Activated naive CD8-positive, alpha-beta T cell (primary cell): ENCODE measurements at regions not wholly inside any gene's neighbourhood (a gene's known extent, or its start where the extent isn't known, plus 50 kb on each side); places are given as distances from the start of the nearest gene placed in this dataset.

Experiments
- H3K27ac Mint-ChIP-seq: one replicate; pipeline ENCODE4 v1.8.0; 2021; ENCODE audit warnings: mixed read lengths
- H3K27me3 Mint-ChIP-seq: one replicate; pipeline ENCODE4 v1.8.0; 2021; ENCODE audit warnings: mixed read lengths
- H3K36me3 Mint-ChIP-seq: one replicate; pipeline ENCODE4 v1.8.0; 2021; ENCODE audit warnings: mixed read lengths
- H3K4me1 Mint-ChIP-seq: one replicate; pipeline ENCODE4 v1.8.0; 2021; ENCODE audit warnings: low read depth, mixed read lengths
- H3K4me3 Mint-ChIP-seq: one replicate; pipeline ENCODE4 v1.8.0; 2021; ENCODE audit warnings: mild to moderate bottlenecking, mixed read lengths
- H3K9me3 Mint-ChIP-seq: one replicate; pipeline ENCODE4 v1.8.0; 2021; ENCODE audit warnings: low read depth, mixed read lengths

DNA sequence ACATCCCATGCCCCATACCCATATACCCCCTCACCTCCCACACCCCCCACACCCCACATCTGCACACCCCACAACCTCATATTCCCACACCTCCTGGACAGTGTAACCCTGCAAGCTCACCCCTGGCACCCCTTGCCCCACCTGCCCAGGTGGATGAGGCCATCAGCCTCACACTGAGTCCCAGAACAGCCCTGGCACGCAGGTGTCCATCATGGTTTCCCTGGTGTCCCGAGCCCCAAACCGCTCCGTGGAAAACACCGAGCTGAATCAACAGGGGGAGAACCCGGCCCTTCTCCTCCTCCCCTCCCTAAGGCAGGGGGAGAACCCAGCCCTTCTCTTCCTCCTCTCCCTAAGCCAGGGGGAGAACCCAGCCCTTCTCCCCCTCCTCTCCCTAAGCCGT, 415.6 kb upstream of the SALL3 start:
- Mint-ChIP-seq H3K4me1 (no peaks in the 10 kb centered on the region), H3K36me3 (no peaks in the 10 kb centered on the region)

DNA sequence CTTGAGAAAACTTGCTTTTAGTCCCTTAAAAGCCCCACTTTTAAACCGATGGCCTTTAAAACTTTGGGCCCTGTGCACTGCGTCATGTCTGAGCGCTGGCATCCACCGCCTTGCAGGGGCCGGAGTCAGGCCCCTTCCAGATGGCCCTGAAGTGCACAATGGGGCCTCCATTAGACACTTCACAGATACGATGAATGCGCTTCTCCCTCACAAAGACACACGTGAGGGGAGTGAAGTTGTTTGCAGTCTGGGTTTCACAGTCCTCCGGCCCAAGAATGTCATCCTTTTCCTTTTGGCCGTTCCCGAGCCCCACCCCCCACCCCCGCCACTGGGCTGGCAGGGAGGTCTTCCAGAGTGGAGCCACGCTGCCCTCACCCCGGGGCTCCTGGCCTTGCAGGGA, 415.1 kb upstream of the SALL3 start:
- H3K27me3 Mint-ChIP-seq: peaks cover 4% of the 10 kb centered on the region
- H3K36me3 Mint-ChIP-seq: no peaks in the 10 kb centered on the region
- no peak overlapping the region for H3K27ac Mint-ChIP-seq
- H3K4me3 Mint-ChIP-seq: no peak overlapping the region
- no peaks in the 10 kb centered on the region for H3K4me1 Mint-ChIP-seq
- peaks cover 14% of the 10 kb centered on the region for H3K9me3 Mint-ChIP-seq

More for the DNA sequence above, 415.6 kb upstream of the SALL3 start:
- H3K9me3 Mint-ChIP-seq: peaks cover 11% of the 10 kb centered on the region
- no peak overlapping the region for H3K27ac Mint-ChIP-seq
- no peak overlapping the region for H3K4me3 Mint-ChIP-seq
- H3K27me3 Mint-ChIP-seq: peaks cover 4% of the 10 kb centered on the region

DNA sequence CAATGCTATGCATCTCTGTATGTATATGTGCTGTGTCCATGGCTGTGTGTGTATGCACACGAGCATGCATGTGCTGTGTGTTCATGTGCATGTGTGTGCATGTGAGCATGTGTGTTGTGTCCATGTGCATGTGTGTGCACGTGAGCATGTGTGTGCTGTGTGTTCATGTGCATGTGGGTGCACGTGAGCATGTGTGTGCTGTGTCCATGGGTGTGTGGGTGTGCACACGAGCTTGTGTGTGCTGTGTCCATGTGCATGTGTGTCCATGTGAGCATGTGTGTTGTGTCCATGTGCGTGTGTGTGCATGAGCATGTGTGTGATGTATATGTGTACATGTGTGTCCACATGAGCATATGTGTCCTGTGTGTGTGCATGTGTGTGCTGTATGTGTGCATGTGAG, 414.4 kb upstream of the SALL3 start:
- Mint-ChIP-seq H3K27me3 (peaks cover 4% of the 10 kb centered on the region), H3K9me3 (peaks cover 21% of the 10 kb centered on the region), H3K36me3 (no peaks in the 10 kb centered on the region), H3K27ac (no peak overlapping the region), H3K4me3 (no peak overlapping the region), H3K4me1 (no peaks in the 10 kb centered on the region)

DNA sequence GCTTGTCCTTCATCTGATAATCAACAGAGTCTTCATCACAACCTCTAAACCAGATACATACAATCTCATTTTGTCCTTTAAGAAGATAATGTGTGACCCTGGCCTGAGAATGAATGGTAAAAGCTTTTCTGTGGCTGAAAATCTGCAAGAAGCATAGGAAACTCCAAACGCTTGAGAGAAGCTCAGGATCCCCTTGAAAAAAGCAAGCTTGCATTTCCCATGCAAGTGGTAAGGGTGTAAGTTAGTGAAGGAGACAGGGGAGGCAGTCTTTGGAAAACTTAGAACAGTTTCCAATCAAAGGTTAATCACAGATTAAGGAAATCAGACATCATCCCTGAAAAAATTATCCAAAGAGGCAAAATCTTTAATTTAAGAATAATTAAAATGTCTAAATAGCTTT, 413.6 kb upstream of the SALL3 start:
- H3K4me1 Mint-ChIP-seq: no peaks in the 10 kb centered on the region
- H3K4me3 Mint-ChIP-seq: no peak overlapping the region
- no peak overlapping the region for H3K27ac Mint-ChIP-seq
- peaks cover 23% of the 10 kb centered on the region for H3K9me3 Mint-ChIP-seq
- H3K27me3 Mint-ChIP-seq: peaks cover 2% of the 10 kb centered on the region
- H3K36me3 Mint-ChIP-seq: no peaks in the 10 kb centered on the region

DNA sequence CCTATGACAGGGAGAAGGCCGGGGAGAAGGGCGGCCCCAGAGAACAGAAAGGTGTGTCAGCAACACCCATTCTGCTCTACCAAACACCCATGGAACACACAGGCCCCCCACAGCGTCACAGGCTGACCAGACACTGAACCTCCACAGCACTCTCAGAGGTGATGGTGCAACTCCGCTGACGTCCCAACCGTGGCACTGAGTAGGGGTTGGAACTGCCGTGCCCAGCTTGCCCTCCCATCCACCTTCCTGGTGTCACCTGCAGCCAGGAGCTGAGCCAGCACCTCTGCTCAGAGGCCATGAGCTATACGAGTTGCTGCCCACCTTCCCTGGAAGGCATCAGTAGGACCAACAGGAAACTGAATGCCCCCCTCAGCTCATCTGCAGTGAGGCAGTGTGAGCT, 412.9 kb upstream of the SALL3 start:
- Mint-ChIP-seq H3K4me3 (no peak overlapping the region), H3K9me3 (peaks cover 23% of the 10 kb centered on the region), H3K27ac (no peak overlapping the region), H3K36me3 (no peaks in the 10 kb centered on the region), H3K27me3 (peaks cover 2% of the 10 kb centered on the region), H3K4me1 (no peaks in the 10 kb centered on the region)

DNA sequence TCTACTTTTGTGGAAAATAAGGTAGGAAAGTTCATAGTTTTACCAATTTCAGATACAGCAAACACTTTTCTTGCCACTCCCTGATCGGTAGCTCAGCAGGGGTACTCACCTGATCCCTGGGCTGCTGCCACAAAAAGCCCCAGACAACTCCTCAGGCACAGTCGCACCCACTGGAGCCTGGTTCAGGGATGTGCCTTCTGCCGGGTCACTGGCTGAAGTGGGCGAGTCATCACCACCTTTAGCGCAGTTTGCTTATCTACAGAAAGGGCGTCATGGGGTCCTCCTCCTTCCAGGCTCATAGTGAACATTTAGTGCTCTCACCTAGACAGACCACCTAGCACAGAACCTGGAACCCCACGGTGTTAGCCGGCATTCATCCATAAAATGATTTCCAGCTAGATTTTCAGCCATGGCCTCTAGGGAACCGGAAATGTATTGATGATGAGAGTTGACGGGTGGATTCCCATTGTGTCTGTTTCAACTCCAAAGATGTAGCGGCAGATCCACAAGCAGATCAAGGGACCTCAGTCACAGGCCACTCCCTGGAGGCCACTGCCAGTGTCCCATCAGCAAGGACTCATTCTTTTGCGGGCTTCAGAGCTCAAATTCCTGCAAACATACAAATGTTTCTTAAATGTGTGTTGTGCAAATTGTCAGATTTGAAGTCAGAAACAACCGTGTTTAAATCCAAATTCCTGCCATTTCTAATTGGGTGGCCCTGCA, 408.4 kb upstream of the SALL3 start:
- H3K27ac Mint-ChIP-seq: no peak overlapping the region
- no peak overlapping the region for H3K4me3 Mint-ChIP-seq
- no peaks in the 10 kb centered on the region for H3K27me3 Mint-ChIP-seq
- H3K36me3 Mint-ChIP-seq: peaks cover 2% of the 10 kb centered on the region
- H3K4me1 Mint-ChIP-seq: no peaks in the 10 kb centered on the region
- peaks cover 40% of the 10 kb centered on the region for H3K9me3 Mint-ChIP-seq

DNA sequence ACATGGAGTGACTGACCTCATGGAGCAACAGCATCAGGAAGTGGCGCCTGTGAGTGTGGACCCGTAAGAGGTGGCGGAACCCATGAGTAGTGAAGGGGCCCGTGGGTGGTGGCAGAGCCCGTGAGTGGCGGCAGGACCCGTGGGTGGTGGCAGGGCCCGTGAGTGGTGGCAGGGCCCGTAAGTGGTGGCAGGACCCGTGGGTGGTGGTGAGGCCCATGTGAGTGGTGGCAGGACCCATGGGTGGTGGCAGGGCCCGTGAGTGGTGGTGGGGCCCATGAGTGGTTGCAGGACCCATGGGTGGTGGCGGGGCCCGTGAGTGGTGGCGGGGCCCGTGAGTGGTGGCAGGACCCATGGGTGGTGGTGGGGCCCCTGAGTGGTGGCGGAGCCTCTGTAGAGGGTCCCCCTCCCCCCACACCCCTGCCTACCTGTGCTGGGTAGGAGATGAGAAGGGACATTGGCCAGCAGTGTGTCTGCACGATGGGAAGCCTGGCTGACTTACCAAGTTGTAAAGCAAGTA, 407.7 kb upstream of the SALL3 start:
- no peaks in the 10 kb centered on the region for H3K4me1 Mint-ChIP-seq
- peaks cover 2% of the 10 kb centered on the region for H3K36me3 Mint-ChIP-seq
- no peak overlapping the region for H3K4me3 Mint-ChIP-seq
- H3K27me3 Mint-ChIP-seq: no peaks in the 10 kb centered on the region
- H3K9me3 Mint-ChIP-seq: peaks cover 40% of the 10 kb centered on the region
- H3K27ac Mint-ChIP-seq: no peak overlapping the region

DNA sequence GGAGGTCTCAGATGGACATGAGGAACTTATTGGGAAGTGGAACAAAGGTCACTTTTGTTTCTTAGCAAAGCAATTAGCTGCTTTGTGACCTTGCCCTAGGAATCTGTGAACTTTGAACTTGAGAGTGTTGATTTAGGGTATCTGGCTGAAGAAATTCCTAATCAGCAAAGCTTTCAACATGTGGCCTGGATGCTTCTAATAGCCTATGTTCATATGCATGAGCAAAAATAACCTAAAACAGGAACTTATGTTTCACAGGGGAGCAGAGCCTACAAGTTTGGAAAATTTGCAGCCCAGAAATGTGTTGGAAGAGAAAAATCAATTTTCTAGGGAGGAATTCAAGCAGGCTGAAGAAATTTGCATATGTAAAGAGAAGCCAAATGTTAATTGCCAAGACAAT, 405.8 kb upstream of the SALL3 start:
- no peaks in the 10 kb centered on the region for H3K27me3 Mint-ChIP-seq
- H3K36me3 Mint-ChIP-seq: peaks cover 2% of the 10 kb centered on the region
- H3K27ac Mint-ChIP-seq: no peak overlapping the region
- no peaks in the 10 kb centered on the region for H3K4me1 Mint-ChIP-seq
- H3K9me3 Mint-ChIP-seq: peaks cover 35% of the 10 kb centered on the region
- H3K4me3 Mint-ChIP-seq: no peak overlapping the region

DNA sequence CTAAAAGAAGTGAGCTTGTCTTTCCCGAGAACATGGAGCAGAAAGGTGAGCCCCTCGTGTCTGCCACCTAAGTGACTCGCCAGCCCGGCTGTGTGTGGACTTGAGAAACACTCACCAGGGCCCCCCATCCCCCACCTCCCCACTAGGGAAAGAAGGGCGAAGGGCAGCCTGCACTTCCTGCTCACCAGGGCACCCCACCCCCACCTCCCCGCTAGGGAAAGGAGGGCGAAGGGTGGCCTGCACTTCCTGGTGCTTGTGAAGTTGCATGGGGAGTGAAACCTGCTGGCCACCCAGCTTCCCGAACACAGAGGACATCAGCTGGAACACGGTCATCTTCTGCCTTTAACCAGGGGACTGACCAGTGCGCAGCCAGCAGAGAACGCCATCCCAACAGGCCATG, 402.7 kb upstream of the SALL3 start:
- peaks cover 2% of the 10 kb centered on the region for H3K36me3 Mint-ChIP-seq
- H3K4me1 Mint-ChIP-seq: no peaks in the 10 kb centered on the region
- H3K27me3 Mint-ChIP-seq: no peaks in the 10 kb centered on the region
- H3K4me3 Mint-ChIP-seq: no peak overlapping the region
- H3K27ac Mint-ChIP-seq: no peak overlapping the region
- H3K9me3 Mint-ChIP-seq: peaks cover 21% of the 10 kb centered on the region

DNA sequence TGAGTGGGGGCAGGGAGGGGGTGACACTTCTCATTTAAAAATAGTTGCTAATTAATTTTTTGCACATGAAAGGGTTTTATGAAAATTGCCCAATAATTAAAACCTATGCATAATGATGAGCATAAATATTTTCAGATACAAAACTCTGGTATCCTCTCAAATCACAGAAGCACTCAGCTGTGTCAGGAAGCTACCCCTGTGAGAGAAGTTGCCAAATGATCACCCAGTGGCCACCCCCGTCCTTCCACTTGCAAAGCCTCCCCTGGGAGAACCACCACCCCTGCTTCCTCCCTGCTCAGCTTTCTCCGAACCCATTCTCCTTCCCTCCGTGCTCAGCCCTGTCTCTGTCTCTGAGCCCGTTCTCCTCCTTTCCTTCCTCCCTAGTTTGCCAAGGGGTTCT, 400.2 kb upstream of the SALL3 start:
- H3K9me3 Mint-ChIP-seq: peaks cover 9% of the 10 kb centered on the region
- H3K27me3 Mint-ChIP-seq: no peaks in the 10 kb centered on the region
- H3K36me3 Mint-ChIP-seq: peaks cover 2% of the 10 kb centered on the region
- H3K4me3 Mint-ChIP-seq: no peak overlapping the region
- no peak overlapping the region for H3K27ac Mint-ChIP-seq
- no peaks in the 10 kb centered on the region for H3K4me1 Mint-ChIP-seq

DNA sequence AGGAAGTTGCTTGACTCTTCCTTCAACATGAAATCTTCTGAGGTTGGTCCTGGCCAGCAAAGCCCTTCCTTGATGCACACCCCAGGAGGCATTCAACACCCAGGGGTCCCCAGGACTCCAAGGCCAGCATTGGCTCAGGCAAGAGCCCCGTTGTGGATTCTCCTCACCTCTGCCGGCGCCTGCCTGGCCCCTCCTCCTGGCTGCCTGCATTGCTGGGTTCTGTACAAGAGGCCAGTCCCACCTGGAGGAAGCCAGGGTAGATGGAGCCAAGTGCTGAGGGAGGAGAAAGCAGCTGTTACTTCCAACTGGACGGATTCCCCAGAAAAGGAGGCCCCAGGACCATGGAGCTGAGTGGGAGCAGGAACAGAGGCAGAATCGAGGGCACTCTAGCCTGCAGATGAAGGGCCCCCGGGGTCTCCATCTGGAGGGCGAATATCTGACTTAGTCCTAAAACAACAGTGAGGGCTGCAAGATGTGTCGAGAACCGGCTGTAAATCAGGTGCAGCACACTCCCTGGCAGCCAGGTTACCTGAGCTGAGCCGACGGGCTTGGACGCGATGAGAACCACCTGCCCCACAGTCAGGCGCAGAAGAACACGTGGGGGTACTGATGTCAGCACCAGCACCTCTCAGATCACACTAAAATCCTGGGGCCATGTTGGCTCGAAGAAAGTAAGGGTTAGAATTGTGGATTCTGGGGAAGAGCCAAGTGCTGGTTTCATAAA, 399.6 kb upstream of the SALL3 start:
- Mint-ChIP-seq H3K9me3 (peaks cover 5% of the 10 kb centered on the region), H3K36me3 (no peaks in the 10 kb centered on the region), H3K4me3 (no peak overlapping the region), H3K27me3 (no peaks in the 10 kb centered on the region), H3K27ac (no peak overlapping the region), H3K4me1 (no peaks in the 10 kb centered on the region)

DNA sequence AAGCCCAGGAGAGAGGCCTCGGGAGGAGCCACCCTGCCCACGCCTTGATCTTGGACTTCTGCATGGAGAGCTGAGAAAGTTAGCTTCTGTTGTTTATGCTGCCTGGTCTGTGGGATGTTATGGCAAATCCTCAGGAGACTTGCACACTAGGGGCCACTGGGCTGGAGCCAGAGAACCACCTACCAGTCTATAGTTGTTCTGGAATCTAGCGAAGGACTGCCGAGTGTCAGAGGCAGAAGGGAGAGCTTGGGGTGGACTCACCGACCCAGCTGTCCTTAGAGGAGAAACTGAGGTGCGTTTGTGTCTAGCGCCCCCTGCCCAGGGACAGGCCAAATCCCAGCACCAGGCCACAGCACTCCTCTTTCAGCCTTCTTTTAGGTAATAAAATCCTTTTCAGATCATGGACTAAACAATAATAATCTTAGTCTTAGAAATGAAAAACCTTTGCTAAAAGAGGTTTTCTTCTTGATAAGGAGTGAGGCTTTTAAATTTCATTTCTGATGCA, 398.7 kb upstream of the SALL3 start:
- H3K36me3 Mint-ChIP-seq: no peaks in the 10 kb centered on the region
- H3K27ac Mint-ChIP-seq: no peak overlapping the region
- H3K9me3 Mint-ChIP-seq: peaks cover 5% of the 10 kb centered on the region
- H3K4me1 Mint-ChIP-seq: no peaks in the 10 kb centered on the region
- no peak overlapping the region for H3K4me3 Mint-ChIP-seq
- no peaks in the 10 kb centered on the region for H3K27me3 Mint-ChIP-seq

DNA sequence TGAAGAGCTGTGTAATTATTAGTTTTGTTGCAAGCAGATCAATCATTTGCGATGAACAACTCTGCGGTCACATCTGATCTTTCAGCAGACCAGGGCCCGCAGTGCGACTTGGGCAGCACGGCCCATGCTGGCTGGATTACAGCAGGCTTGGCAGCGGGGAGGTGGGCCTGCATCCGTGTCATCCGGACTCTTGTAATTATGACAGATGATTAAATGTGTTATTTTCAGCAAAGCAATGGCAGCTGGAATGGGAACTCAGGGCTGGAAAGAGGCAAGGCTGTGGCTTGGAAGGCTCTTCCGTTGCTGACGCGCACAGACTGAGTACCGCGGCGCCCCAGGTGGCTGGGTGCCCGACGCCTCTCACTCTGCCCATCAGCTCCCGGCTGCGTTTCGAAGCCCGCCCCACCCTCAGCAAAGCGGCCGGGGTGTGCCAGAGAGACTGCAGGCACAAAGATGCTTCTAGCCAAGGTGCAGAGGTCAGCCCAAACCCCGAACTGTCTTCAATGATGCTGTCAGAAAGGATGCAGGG, 397.4 kb upstream of the SALL3 start:
- H3K36me3 Mint-ChIP-seq: no peaks in the 10 kb centered on the region
- peaks cover 5% of the 10 kb centered on the region for H3K9me3 Mint-ChIP-seq
- H3K4me3 Mint-ChIP-seq: no peak overlapping the region
- H3K4me1 Mint-ChIP-seq: no peaks in the 10 kb centered on the region
- no peaks in the 10 kb centered on the region for H3K27me3 Mint-ChIP-seq
- H3K27ac Mint-ChIP-seq: no peak overlapping the region

DNA sequence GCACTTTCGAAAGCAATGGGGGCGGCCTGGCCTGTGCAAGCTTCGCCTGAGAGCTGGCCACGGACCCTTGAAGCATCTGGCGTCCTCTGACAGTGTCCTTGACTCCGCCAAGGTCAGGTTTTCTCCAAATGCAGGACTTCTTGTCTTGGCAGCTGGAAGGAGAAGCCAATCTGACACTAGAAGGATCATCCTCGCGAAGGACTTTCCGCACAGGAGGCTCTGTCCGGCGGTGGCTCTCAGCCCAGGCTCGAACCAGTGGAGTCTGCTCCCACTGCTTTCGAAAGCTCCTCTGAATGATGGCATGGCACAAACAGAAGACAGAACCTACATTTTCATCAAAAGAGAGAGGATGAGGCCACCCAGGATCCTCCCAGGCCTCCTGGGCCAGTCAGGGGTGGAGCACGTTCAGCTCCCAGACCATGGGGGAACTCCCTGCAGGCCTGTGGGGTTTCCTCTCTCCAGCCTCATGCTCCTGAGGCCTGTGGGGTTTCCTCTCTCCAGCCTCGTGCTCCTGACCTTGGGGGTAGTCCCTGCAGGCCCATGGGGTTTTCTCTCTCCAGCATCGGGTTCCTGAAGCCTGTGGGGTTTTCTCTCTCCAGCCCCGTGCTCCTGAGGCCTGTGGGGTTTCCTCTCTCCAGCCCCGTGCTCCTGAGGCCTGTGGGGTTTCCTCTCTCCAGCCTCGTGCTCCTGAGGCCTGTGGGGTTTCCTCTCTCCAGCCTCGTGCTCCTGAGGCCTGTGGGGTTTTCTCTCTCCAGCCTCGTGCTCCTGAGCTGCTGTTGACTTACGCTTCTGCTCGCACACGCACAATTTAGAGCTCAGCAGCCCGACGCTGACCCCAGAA, 396.5 kb upstream of the SALL3 start:
- Mint-ChIP-seq H3K4me3 (no peak overlapping the region), H3K36me3 (no peaks in the 10 kb centered on the region), H3K27me3 (no peaks in the 10 kb centered on the region), H3K27ac (no peak overlapping the region), H3K9me3 (peaks cover 5% of the 10 kb centered on the region), H3K4me1 (no peaks in the 10 kb centered on the region)
